AG10803 (cell line): ENCODE measurements at regions not wholly inside any gene's neighbourhood (a gene's known extent, or its start where the extent isn't known, plus 50 kb on each side); places are given as distances from the start of the nearest gene placed in this dataset.
"Not testable (repeated sequence)": the region's sequence is repeated elsewhere in the genome, so short reads cannot be mapped to it uniquely, and the experiment has no call there.

Experiments used
- DNase-seq: peaks from one replicate; pipeline ENCODE4 v3.0.0; 2010; ENCODE audit warnings: low read depth
- H3K4me3 ChIP-seq: 2 replicates; pipeline ENCODE4 v1.5.1; 2011; ENCODE audit warnings: mild to moderate bottlenecking, low read length, control low read depth
- CTCF ChIP-seq: conservative IDR thresholded peaks from 2 replicates; pipeline ENCODE4 v1.5.1; 2011; ENCODE audit warnings: mild to moderate bottlenecking, low read length, control low read depth, inconsistent platforms

- TF ChIP-seq CTCF, result no peak
- no peak for DNase-seq
- no peak overlapping the region for H3K4me3 ChIP-seq
Measured at GRCh38 chr14:37834275-37834674, 238.8 kb downstream of the TTC6 start.

GRCh38 chr14:37838778-37839177, 243.3 kb downstream of the TTC6 start:
- not testable (repeated sequence) for DNase-seq, H3K4me3 ChIP-seq

GRCh38 chr14:37841039-37841438, 245.6 kb downstream of the TTC6 start:
- H3K4me3 ChIP-seq, DNase-seq: not testable (repeated sequence)

GRCh38 chr14:37842106-37842505, 246.7 kb downstream of the TTC6 start:
- DNase-seq, result no peak
- no peak for TF ChIP-seq CTCF
- no peak overlapping the region for H3K4me3 ChIP-seq

GRCh38 chr14:37843954-37844607, 248.7 kb downstream of the TTC6 start:
- no peak for TF ChIP-seq CTCF
- H3K4me3 ChIP-seq, result no peak overlapping the region
- no peak for DNase-seq

DNA sequence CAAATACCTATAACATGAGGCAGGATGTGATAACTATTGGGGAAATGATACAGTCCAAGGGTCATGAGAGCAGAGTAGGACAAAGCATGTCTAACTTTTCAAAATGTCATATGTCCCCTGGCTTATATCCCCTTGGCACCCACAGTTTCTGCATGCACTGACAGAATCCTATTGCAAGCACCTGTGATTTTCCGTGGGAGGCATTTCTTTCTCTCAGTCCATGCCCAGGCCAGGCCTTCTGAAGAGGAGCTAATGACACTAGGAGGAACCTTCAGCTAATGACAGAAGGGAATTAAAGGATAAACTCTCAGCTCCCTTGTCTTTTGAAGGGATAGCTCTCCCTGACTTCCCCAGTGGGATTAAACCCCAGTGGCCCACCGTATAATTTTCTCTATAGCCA, 249.2 kb downstream of the TTC6 start:
- no peak overlapping the region for H3K4me3 ChIP-seq
- no peak for TF ChIP-seq CTCF
- DNase-seq, result no peak

DNA sequence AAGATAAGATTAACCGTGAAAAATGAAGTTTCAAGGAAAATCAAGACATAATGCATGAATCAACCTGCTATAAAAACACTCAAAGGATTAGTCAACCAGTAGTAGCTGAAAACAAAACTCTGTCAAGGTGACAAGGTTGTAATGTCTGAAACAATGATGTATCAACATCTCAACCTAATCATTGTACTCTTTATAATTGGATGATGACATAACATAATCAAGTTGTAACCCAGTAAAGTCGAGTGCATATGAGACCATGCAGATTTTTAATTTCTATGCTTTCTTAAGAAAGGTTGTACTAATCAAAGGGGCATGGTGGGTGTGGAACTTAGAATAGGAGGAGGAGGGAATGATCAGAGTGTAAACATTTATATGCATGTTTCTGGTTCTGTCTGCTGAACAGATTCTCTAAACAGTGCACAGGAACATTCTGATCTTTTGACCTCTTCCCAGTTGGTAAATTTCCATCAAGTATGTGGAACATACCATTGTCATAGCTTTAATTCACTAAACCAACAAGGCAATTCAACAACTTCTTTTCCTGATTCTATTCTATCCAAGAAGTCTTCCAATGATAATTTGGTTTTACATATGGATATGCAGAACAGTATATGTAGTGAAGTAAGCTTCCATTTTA, 253.7 kb downstream of the TTC6 start:
- no peak for TF ChIP-seq CTCF
- H3K4me3 ChIP-seq, result no peak overlapping the region
- DNase-seq, result no peak

GRCh38 chr14:37851054-37851453, 255.6 kb downstream of the TTC6 start:
- TF ChIP-seq CTCF, result no peak
- DNase-seq, result no peak
- H3K4me3 ChIP-seq, result no peak overlapping the region
